NCI-H524 treated with DMSO at 0.1 percent for 48 hours (cell line): ENCODE measurements at regions not wholly inside any gene's neighbourhood (a gene's known extent, or its start where the extent isn't known, plus 50 kb on each side); places are given as distances from the start of the nearest gene placed in this dataset.
A peak's percentile ranks its signal among the peaks of the same experiment; 100 is the strongest.

Experiments used
- DNase-seq: peaks from one replicate; lab custom pipeline; 2025; lab: John Stamatoyannopoulos, UW

- DNase-seq, result no peak
Measured at GRCh38 chr5:53416144-53416738, 64.2 kb upstream of the FST start.

GRCh38 chr5:53418409-53418808 lies 62.0 kb upstream of the FST start:
- no peak for DNase-seq

GRCh38 chr5:53418826-53419658 lies 61.4 kb upstream of the FST start:
- no peak for DNase-seq

GRCh38 chr5:53422539-53422938 lies 57.9 kb upstream of the FST start:
- DNase-seq, result no peak

GRCh38 chr5:53423724-53424123 lies 56.7 kb upstream of the FST start:
- DNase-seq, result no peak

- no peak for DNase-seq
Measured at GRCh38 chr5:53424686-53425615, 55.5 kb upstream of the FST start.

GRCh38 chr5:53425687-53426511 lies 54.5 kb upstream of the FST start:
- peak; percentile 9 for DNase-seq

- no peak for DNase-seq
Measured at GRCh38 chr5:53426512-53426830, 54.0 kb upstream of the FST start.

GRCh38 chr5:53426878-53427277 lies 53.6 kb upstream of the FST start:
- no peak for DNase-seq

GRCh38 chr5:53427965-53428364 lies 52.5 kb upstream of the FST start:
- DNase-seq, result no peak

GRCh38 chr5:53429706-53430105 lies 50.7 kb upstream of the FST start:
- no peak for DNase-seq

GRCh38 chr5:53430618-53431252 lies 49.7 kb upstream of the FST start:
- DNase-seq, result no peak
